CD8-positive, alpha-beta memory T cell (primary cell): ENCODE measurements at regions not wholly inside any gene's neighbourhood (a gene's known extent, or its start where the extent isn't known, plus 50 kb on each side); places are given as distances from the start of the nearest gene placed in this dataset.

Source experiments
- CTCF ChIA-PET: fragments of 350-600 bp; sonication (Branson Sonifier 250); formaldehyde crosslinking; loops from one replicate; lab custom pipeline; 2021; ENCODE audit warnings: antibody characterized with exemption; lab: Charles Lee
- POLR2A ChIA-PET: fragments of 350-600 bp; sonication (Branson Sonifier 250); formaldehyde crosslinking; loops from one replicate; lab custom pipeline; 2021; ENCODE audit warnings: antibody characterized with exemption; lab: Charles Lee
- DNase-seq, 5 donors: peaks; one replicate each; pipeline versions ENCODE4 v3.0.0 to v3.0.0-alpha.2; 2020 to 2022; ENCODE audit warnings: mixed read lengths in 1 of 5
- H3K27ac ChIP-seq: one replicate; pipeline ENCODE4 v1.7.0; 2013; ENCODE audit warnings: low read depth, mild to moderate bottlenecking, low read length, moderate library complexity
- H3K27me3 ChIP-seq: 2 replicates; pipeline ENCODE4 v1.7.0; 2013; ENCODE audit warnings: low read length, mild to moderate bottlenecking; ENCODE audit not compliant: insufficient read depth, poor library complexity, severe bottlenecking
- H3K36me3 ChIP-seq: 2 replicates; pipeline ENCODE4 v1.7.0; 2013; ENCODE audit warnings: mild to moderate bottlenecking, low read length, moderate library complexity; ENCODE audit not compliant: insufficient read depth
- H3K4me1 ChIP-seq: 2 replicates; pipeline ENCODE4 v1.7.0; 2013; ENCODE audit warnings: mild to moderate bottlenecking, low read length, moderate library complexity; ENCODE audit not compliant: insufficient read depth
- H3K4me3 ChIP-seq: 2 replicates; pipeline ENCODE4 v1.7.0; 2013; ENCODE audit warnings: mild to moderate bottlenecking, low read length
- H3K9me3 ChIP-seq: 2 replicates; pipeline ENCODE4 v1.7.0; 2013; ENCODE audit warnings: mild to moderate bottlenecking, low read length
- H3K27ac Mint-ChIP-seq, 8 donors: one replicate each; pipeline ENCODE4 v1.8.0; 2020 to 2021; ENCODE audit warnings: mixed read lengths in 8 of 8, mild to moderate bottlenecking in 6 of 8, inconsistent platforms in 3 of 8, moderate library complexity in 3 of 8
- H3K27me3 Mint-ChIP-seq, 2 donors: one replicate each; pipeline ENCODE4 v1.8.0; 2020 to 2021; ENCODE audit warnings: mixed read lengths in 2 of 2, mild to moderate bottlenecking in 1 of 2, moderate library complexity in 1 of 2
- H3K36me3 Mint-ChIP-seq, 3 donors: one replicate each; pipeline ENCODE4 v1.8.0; 2020 to 2021; ENCODE audit warnings: mixed read lengths in 3 of 3, inconsistent platforms in 1 of 3, mild to moderate bottlenecking in 1 of 3
- H3K4me1 Mint-ChIP-seq, 3 donors: one replicate each; pipeline ENCODE4 v1.8.0; 2020 to 2021; ENCODE audit warnings: mixed read lengths in 3 of 3, inconsistent platforms in 1 of 3, mild to moderate bottlenecking in 1 of 3
- H3K4me3 Mint-ChIP-seq, 7 donors: one replicate each; pipeline ENCODE4 v1.8.0; 2020 to 2021; ENCODE audit warnings: mixed read lengths in 7 of 7, mild to moderate bottlenecking in 6 of 7, moderate library complexity in 4 of 7, inconsistent platforms in 2 of 7
- H3K9me3 Mint-ChIP-seq, 5 donors: one replicate each; pipeline ENCODE4 v1.8.0; 2020 to 2022; ENCODE audit warnings: mixed read lengths in 5 of 5, mild to moderate bottlenecking in 3 of 5, moderate library complexity in 2 of 5, inconsistent platforms in 1 of 5

DNA sequence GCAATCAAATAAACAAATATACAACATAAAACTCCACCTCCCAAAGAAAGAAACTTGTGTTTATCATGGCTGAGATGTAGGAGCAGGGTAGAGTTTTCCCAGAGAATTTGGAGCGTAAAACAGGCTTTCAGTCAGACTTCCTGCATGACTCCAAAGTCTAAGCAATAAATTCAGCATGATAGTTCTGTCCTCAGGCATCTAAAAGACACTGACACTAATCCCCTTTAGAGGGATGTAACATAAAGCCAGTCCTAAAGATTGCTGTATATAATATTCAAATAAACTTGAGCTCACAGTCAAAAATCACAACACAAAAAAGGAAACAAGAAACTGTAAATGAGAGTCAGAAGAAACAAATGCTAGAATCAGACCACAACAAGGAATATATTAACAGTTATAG, 234.4 kb downstream of the CENPW start:
- POLR2A ChIA-PET = no interaction called here
- H3K9me3 Mint-ChIP-seq = peaks cover 0 to 10% (median 0%) of the 10 kb centered on the region in 5 donors

DNA sequence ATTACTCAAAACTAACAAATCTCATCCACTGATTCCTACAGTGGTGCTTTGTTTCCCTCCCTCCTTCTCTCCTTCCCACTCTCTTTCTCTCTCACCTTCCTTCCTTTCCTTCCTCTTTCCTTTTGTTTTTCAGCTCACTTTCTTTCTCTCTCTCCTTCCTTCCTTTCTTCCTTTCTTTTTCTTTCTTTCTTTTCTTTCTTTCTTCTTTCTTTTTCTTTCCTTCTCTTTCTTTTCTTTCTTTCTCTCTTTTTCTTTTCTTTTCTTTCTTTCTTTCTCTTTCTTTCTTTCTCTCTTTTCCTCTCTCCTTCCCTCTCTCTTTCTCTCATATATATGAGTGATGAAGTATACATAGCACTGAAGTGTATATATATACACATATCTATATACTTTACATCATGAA, 241.4 kb downstream of the CENPW start:
- POLR2A ChIA-PET = no interaction called here
- Mint-ChIP-seq H3K27me3 (no peaks in the 10 kb centered on the region), H3K4me1 (no peaks in the 10 kb centered on the region), H3K4me3 (no peak overlapping the region), H3K9me3 (peaks cover 0 to 5% (median 3%) of the 10 kb centered on the region in 5 donors), H3K27ac (no peak overlapping the region), H3K36me3 (no peaks in the 10 kb centered on the region)
- H3K27ac ChIP-seq = no peak overlapping the region
- H3K9me3 ChIP-seq = no peaks in the 10 kb centered on the region
- no peaks in the 10 kb centered on the region for H3K27me3 ChIP-seq
- CTCF ChIA-PET = no interaction called here
- no peaks in the 10 kb centered on the region for H3K36me3 ChIP-seq
- H3K4me3 ChIP-seq = no peak overlapping the region
- DNase-seq = no peak
- no peaks in the 10 kb centered on the region for H3K4me1 ChIP-seq

More for the DNA sequence above, 234.4 kb downstream of the CENPW start:
- Histone ChIP-seq H3K27ac (no peak overlapping the region), H3K4me1 (no peaks in the 10 kb centered on the region), H3K27me3 (no peaks in the 10 kb centered on the region), H3K4me3 (no peak overlapping the region), H3K9me3 (no peaks in the 10 kb centered on the region), H3K36me3 (no peaks in the 10 kb centered on the region)
- Mint-ChIP-seq H3K36me3 (no peaks in the 10 kb centered on the region), H3K4me1 (no peaks in the 10 kb centered on the region), H3K27ac (no peak overlapping the region), H3K4me3 (no peak overlapping the region), H3K27me3 (no peaks in the 10 kb centered on the region)
- CTCF ChIA-PET = no interaction called here
- no peak for DNase-seq

DNA sequence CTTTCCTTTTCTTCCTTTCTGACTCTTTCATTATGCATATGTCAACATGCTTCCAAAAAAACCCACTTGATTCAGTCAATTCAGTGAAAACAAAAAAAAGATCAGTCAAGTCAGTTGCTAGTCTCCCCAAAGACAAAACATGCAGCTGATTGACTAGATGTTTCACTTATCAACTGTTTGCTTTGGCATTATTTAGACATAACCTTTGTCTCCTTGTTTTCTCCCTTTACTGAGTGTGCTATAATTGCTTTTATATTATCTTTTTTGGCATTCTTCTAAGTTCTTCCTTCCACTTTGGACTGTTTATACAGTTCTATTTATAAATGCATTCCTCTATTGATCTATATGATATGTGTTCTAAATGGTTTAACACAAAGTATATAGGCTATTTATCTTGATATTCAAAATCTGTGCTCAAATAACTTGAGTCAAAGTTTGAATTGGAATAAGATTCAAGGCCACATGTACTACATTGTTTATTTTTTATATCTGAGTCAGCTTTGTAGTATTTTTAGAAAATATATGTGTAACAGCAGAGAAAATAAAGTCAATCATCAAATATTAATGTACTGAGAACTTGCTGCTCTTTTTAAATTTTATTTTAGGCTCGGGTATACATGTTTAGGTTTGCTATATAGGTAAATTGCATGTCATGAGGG, 260.5 kb downstream of the CENPW start:
- Histone ChIP-seq H3K36me3 (no peaks in the 10 kb centered on the region), H3K27ac (no peak overlapping the region), H3K27me3 (no peaks in the 10 kb centered on the region), H3K4me1 (no peaks in the 10 kb centered on the region), H3K9me3 (no peaks in the 10 kb centered on the region), H3K4me3 (no peak overlapping the region)
- Mint-ChIP-seq H3K4me1 (no peaks in the 10 kb centered on the region), H3K27me3 (no peaks in the 10 kb centered on the region), H3K9me3 (peaks cover 0 to 14% (median 6%) of the 10 kb centered on the region in 5 donors), H3K27ac (no peak overlapping the region), H3K36me3 (no peaks in the 10 kb centered on the region), H3K4me3 (no peak overlapping the region)
- ChIA-PET POLR2A (no interaction called here), CTCF (no interaction called here)
- DNase-seq = no peak

DNA sequence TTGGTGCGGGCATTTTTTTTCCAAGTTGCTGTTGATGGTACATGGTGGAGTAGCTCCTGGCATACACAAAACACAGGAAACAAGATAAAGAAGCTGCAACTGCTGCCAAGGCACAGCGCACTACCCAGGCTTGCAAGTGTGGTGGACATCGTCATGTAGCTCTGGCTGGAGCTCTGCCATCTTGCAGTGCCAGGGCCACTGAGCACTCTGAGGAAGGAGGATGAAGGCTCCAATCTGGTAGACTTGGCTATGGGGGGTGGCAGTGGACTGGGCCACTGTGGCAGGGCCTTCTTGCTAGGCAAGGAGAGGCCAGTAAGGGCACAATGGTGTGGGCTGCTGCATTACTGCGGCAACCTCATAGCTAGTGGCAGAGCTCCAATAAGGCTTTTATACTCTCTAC, 263.5 kb downstream of the CENPW start:
- Mint-ChIP-seq H3K9me3 (peaks cover 0 to 8% (median 6%) of the 10 kb centered on the region in 5 donors), H3K4me1 (no peaks in the 10 kb centered on the region), H3K4me3 (no peak overlapping the region), H3K27me3 (no peaks in the 10 kb centered on the region), H3K27ac (no peak overlapping the region), H3K36me3 (no peaks in the 10 kb centered on the region)
- H3K4me3 ChIP-seq = no peak overlapping the region
- no peak overlapping the region for H3K27ac ChIP-seq
- H3K27me3 ChIP-seq = no peaks in the 10 kb centered on the region
- H3K36me3 ChIP-seq = no peaks in the 10 kb centered on the region
- CTCF ChIA-PET = no interaction called here
- no peak for DNase-seq
- POLR2A ChIA-PET = no interaction called here
- no peaks in the 10 kb centered on the region for H3K9me3 ChIP-seq
- no peaks in the 10 kb centered on the region for H3K4me1 ChIP-seq

DNA sequence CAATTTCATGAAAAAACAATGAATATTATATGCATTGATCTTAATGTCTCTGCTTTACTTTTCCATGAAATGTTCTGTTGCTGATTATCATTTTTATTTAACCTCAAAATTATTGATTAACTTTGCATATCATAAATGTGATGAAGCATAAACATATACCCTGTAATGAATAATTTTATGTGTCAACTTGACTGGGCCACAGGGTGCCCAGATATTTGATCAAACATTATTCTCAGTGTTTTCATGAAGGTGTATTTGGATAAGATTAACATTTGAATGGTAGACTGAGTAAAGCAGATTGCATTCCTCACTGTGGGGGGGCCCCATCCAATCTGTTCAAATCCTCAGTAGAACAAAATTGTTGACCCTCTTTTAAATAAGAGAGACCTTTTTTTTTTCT, 265.2 kb downstream of the CENPW start:
- peaks cover 1 to 11% (median 6%) of the 10 kb centered on the region in 5 donors for H3K9me3 Mint-ChIP-seq
- H3K4me3 ChIP-seq = no peak overlapping the region
- no peak overlapping the region for H3K4me3 Mint-ChIP-seq
- no peaks in the 10 kb centered on the region for H3K27me3 ChIP-seq
- no peak overlapping the region for H3K27ac ChIP-seq
- no peaks in the 10 kb centered on the region for H3K4me1 Mint-ChIP-seq
- H3K9me3 ChIP-seq = no peaks in the 10 kb centered on the region
- no peaks in the 10 kb centered on the region for H3K36me3 Mint-ChIP-seq
- DNase-seq = no peak
- CTCF ChIA-PET = no interaction called here
- H3K4me1 ChIP-seq = no peaks in the 10 kb centered on the region
- no peaks in the 10 kb centered on the region for H3K27me3 Mint-ChIP-seq
- H3K36me3 ChIP-seq = no peaks in the 10 kb centered on the region
- no peak overlapping the region for H3K27ac Mint-ChIP-seq
- POLR2A ChIA-PET = no interaction called here

DNA sequence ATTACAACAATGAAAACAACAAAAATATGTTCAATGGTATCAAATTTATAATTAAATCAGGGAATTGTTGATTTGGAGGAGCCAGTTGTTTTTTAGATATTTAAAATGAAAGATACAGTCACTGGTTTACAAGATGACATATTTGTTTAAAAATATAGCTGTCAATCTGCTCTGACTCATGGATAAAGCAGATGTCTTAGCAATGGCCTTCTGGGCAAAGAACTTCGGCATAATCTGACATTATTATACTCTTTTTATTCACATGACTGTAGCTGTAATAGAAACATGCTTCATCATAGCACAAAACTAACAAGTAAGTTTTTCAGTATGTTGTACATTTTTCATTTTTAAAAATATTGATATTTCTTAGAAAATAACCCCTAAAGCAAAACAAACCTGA, 267.4 kb downstream of the CENPW start:
- Histone ChIP-seq H3K9me3 (no peaks in the 10 kb centered on the region), H3K27ac (no peak overlapping the region), H3K4me1 (no peaks in the 10 kb centered on the region), H3K27me3 (no peaks in the 10 kb centered on the region), H3K36me3 (no peaks in the 10 kb centered on the region), H3K4me3 (no peak overlapping the region)
- POLR2A ChIA-PET = no interaction called here
- Mint-ChIP-seq H3K36me3 (no peaks in the 10 kb centered on the region), H3K4me1 (no peaks in the 10 kb centered on the region), H3K9me3 (peaks cover 1 to 29% (median 5%) of the 10 kb centered on the region in 5 donors), H3K4me3 (no peak overlapping the region), H3K27ac (no peak overlapping the region), H3K27me3 (no peaks in the 10 kb centered on the region)
- CTCF ChIA-PET = no interaction called here
- DNase-seq = no peak

DNA sequence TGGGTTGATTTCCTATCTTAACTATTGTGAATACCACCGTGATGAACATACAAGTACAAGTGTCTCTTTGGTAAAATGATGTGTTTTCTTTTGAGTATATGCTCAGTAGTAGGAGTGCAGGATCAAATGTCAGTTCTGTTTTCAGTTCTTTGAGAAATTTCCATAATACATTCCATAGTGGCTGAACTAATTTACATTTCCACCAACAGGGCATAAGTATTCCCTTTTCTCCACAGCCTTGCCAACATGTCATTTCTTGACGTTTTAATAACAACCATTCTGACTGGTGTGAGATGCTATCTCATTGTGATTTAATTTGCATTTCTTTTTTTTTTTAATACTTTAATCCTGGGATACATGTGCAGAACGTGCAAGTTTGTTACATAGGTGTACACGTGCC, 268.8 kb downstream of the CENPW start:
- no peak overlapping the region for H3K27ac Mint-ChIP-seq
- H3K4me1 Mint-ChIP-seq = no peaks in the 10 kb centered on the region
- no peak overlapping the region for H3K27ac ChIP-seq
- H3K4me3 Mint-ChIP-seq = no peak overlapping the region
- no peak for DNase-seq
- H3K9me3 Mint-ChIP-seq = peaks cover 3 to 32% (median 7%) of the 10 kb centered on the region in 5 donors
- ChIA-PET POLR2A (no interaction called here), CTCF (no interaction called here)
- no peaks in the 10 kb centered on the region for H3K4me1 ChIP-seq
- H3K9me3 ChIP-seq = no peaks in the 10 kb centered on the region
- H3K36me3 ChIP-seq = no peaks in the 10 kb centered on the region
- H3K36me3 Mint-ChIP-seq = no peaks in the 10 kb centered on the region
- no peak overlapping the region for H3K4me3 ChIP-seq
- H3K27me3 Mint-ChIP-seq = no peaks in the 10 kb centered on the region
- no peaks in the 10 kb centered on the region for H3K27me3 ChIP-seq

DNA sequence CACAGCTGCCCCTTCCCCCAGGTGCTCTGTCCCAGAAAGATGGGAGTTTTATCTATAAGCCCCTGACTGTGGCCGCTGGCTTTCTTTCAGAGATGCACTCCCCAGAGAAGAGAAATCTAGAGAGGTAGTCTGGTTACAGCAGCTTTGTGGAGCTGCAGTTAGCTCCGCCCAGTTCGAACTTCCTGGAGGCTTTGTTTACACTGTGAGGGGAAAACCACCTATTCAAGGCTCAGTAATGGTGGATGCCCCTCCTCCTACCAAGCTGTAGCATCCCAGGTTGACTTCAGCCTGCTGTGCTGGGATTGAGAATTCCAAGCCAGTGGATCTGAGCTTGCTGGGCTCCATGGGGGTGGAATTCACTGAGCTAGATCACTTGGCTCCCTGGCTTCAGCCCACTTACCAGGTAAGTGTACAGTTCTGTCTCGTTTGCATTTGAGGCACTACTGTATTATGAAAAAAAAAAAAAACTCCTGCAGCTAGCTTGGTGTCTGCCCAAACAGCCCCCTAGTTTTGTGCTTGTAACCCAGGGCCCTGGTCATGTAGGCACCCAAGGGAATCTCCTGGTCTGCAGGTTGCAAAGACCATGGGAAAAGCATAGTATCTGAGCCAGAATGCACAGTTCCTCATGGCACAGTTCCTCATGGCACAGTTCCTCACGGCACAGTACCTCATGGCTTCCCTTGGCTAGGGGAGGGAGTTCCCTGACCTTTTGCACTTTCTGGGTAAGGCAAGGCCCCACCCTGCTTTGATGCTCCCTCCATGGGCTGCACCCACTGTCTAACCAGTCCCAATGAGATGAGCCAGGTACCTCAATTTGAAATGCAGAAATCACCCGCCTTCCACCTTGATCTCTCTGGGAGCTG, 275.0 kb downstream of the CENPW start:
- no peaks in the 10 kb centered on the region for H3K9me3 ChIP-seq
- no peaks in the 10 kb centered on the region for H3K27me3 Mint-ChIP-seq
- DNase-seq = no peak
- H3K36me3 ChIP-seq = no peaks in the 10 kb centered on the region
- H3K4me1 Mint-ChIP-seq = no peaks in the 10 kb centered on the region
- peak overlapping the region in 1 of 8 donors; percentile 43 for H3K27ac Mint-ChIP-seq
- POLR2A ChIA-PET = no interaction called here
- H3K4me3 Mint-ChIP-seq = no peak overlapping the region
- no peaks in the 10 kb centered on the region for H3K4me1 ChIP-seq
- H3K9me3 Mint-ChIP-seq = peaks cover 3 to 26% (median 12%) of the 10 kb centered on the region in 5 donors
- no peaks in the 10 kb centered on the region for H3K36me3 Mint-ChIP-seq
- CTCF ChIA-PET = no interaction called here
- no peak overlapping the region for H3K4me3 ChIP-seq
- no peaks in the 10 kb centered on the region for H3K27me3 ChIP-seq
- H3K27ac ChIP-seq = no peak overlapping the region
